HG02678 (cell line): ENCODE measurements at regions not wholly inside any gene's neighbourhood (a gene's known extent, or its start where the extent isn't known, plus 50 kb on each side); places are given as distances from the start of the nearest gene placed in this dataset.
"Not testable (repeated sequence)": the region's sequence is repeated elsewhere in the genome, so short reads cannot be mapped to it uniquely, and the experiment has no call there.

Source experiments
- ATAC-seq: cut with Tn5 transposase; IDR thresholded peaks from one replicate; pipeline ENCODE4 v1.9.1; 2021; ENCODE audit warnings: mild to moderate bottlenecking, moderate library complexity; ENCODE audit not compliant: unreplicated experiment

- ATAC-seq: no peak
Observed at GRCh38 chr5:102613661-102614060, 114.9 kb upstream of the SLCO6A1 start.

GRCh38 chr5:102617191-102618187, 118.7 kb upstream of the SLCO6A1 start:
- ATAC-seq: no peak

- no peak for ATAC-seq
Observed at GRCh38 chr5:102622262-102622661, 123.5 kb upstream of the SLCO6A1 start.

- no peak for ATAC-seq
Observed at GRCh38 chr5:102623329-102624065, 124.7 kb upstream of the SLCO6A1 start.

- no peak for ATAC-seq
Observed at GRCh38 chr5:102624405-102624804, 125.6 kb upstream of the SLCO6A1 start.

- ATAC-seq: no peak
Observed at GRCh38 chr5:102625468-102625867, 126.7 kb upstream of the SLCO6A1 start.

- no peak for ATAC-seq
Observed at GRCh38 chr5:102625928-102626327, 127.1 kb upstream of the SLCO6A1 start.

- no peak for ATAC-seq
Observed at GRCh38 chr5:102627315-102627714, 127.8 kb upstream of the PAM start.

GRCh38 chr5:102628441-102629175, 126.5 kb upstream of the PAM start:
- ATAC-seq: no peak

- no peak for ATAC-seq
Observed at GRCh38 chr5:102629827-102630605, 125.1 kb upstream of the PAM start.

GRCh38 chr5:102635399-102635798, 119.7 kb upstream of the PAM start:
- not testable (repeated sequence) for ATAC-seq

- ATAC-seq: no peak
Observed at GRCh38 chr5:102638316-102638715, 116.8 kb upstream of the PAM start.

GRCh38 chr5:102638912-102639652, 116.0 kb upstream of the PAM start:
- no peak for ATAC-seq

- no peak for ATAC-seq
Observed at GRCh38 chr5:102649731-102650130, 105.4 kb upstream of the PAM start.

GRCh38 chr5:102651466-102651865, 103.6 kb upstream of the PAM start:
- ATAC-seq: no peak

- ATAC-seq: no peak
Observed at GRCh38 chr5:102654559-102655349, 100.4 kb upstream of the PAM start.

- no peak for ATAC-seq
Observed at GRCh38 chr5:102659151-102659550, 96.0 kb upstream of the PAM start.

- no peak for ATAC-seq
Observed at GRCh38 chr5:102660111-102660510, 95.0 kb upstream of the PAM start.
